Right kidney (tissue), 1 donor: ENCODE measurements at regions not wholly inside any gene's neighbourhood (a gene's known extent, or its start where the extent isn't known, plus 50 kb on each side); places are given as distances from the start of the nearest gene placed in this dataset.
"Not testable (repeated sequence)": the region's sequence is repeated elsewhere in the genome, so short reads cannot be mapped to it uniquely, and the experiment has no call there.

ENCODE experiments used
- DNase-seq: peaks from one replicate; pipeline ENCODE4 v3.0.0-alpha.2; 2016

DNA sequence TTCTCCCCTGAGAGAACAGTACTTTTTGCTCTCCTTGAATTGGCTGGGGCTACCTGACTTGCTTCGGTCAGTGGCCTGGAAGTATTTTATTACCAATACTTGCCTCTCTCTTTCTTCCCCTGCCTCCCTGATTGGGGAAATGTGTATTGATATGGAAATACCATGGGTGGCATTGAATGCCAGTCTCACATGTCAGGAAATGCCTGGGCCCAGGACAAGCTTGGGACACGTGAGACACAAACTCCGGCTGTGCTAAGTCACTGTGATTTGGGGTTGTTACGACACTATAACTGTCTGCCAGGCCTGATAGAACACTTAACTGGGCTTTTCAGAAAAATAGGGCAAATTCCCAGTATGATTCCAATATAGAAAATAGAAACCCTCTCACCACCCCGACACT lies 238.3 kb downstream of the GADD45G start:
- DNase-seq, result no peak

DNA sequence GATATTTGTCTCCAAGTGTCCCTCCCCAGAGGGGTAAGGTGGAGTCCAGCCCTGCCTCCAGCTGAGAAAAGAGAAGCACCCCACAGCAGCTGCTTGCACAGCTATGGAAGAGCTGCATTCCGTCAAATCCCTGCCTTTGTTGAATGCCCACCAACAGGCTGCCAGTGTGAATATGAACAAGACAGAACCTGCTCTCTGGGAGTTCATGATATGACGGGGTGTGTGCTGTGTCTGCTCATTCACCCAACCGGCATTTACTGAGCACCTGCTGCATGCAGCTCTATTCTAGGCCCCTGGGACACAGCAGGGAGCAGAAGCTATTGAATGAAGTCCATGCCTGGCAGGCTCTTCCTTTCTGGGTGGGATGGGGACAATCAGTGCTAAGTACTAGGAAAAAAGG lies 238.8 kb downstream of the GADD45G start:
- DNase-seq, result no peak

DNA sequence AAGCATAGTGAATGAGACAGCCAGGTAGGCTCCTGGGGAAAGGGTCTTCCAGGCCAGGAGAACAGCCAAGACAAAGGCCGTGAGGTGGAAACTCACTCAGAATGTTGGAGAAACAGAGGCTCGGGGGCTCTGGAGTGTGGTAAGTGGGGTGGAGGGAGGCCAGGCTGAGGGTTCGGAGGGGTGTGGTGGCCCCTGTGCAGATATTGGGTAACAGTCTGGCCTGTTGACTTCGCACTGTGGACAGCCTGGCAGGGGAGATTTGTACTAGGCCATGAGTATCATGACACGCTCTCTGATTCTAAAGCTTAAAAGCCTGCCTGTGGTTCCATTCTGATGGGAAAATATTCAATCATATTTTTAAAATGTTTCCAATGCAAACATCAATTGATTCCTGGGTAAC lies 239.3 kb downstream of the GADD45G start:
- no peak for DNase-seq

DNA sequence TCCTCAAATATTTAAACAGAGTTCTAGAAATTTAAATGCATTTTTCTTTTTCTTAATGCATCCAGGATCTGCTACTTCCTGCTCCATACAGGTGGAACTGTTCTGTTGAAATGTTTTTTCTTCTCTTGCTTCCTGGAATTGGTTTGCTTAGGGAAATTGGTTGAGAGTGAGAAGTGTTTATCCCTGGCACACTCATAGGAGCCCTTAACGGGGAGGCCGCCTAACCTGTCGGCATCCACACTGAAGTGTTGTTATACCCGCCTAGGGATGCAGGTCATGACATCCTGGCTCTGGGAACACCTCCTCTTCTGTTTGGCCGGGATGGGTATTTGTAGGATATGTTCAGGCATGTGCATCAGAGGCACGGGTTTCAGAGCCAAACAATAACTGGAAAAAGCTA lies 239.7 kb downstream of the GADD45G start:
- no peak for DNase-seq

- no peak for DNase-seq
These were observed 240.5 kb downstream of the GADD45G start for GRCh38 chr9:89845321-89845720.

- DNase-seq, result no peak
These were observed 241.1 kb downstream of the GADD45G start for GRCh38 chr9:89845862-89846261.

DNA sequence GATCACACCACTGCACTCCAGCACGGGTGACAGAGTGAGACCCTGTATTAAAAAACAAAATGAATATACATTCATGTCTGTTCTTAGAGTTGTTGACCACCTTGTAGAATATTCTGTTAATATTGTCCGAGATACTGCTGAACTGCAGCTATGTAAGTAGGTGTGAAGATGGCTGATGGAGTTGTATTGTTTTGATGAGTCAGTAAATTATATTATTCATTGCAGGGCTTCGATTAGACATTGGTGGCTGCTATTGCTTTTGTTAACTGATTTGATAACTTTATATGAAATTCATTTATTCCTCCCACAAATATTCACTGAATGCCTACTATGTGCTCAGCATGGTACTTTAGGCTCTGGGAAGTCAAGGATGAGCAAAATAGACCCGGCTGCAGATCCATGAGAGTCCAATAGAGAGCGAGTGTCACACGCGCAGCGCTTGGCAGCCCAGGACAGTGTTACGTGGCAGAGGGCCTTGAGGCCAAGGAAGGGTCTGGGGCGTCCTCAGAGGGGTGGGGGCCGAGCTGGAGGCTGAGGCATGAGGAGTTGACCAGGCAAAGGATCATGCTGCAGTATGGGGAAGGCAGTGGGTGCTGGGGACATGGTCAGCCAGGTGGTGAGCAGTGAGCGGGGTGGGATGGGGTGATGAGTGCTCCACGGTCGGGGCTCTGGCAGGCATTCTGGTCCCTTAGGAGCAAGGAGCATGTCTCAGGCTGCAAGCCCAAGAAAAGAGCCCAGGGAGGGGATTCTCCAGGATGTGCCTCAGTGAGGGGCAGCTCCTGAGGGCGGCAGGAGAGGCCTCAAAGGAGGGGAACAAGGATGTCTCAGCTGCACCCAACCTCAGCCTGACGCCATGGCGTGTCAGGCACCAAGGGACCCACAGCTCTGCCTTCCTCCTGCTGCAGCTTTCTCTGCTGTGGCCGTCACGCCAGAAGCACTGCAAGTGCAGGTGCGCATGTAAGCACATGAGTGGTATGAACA lies 243.5 kb downstream of the GADD45G start:
- no peak for DNase-seq

DNA sequence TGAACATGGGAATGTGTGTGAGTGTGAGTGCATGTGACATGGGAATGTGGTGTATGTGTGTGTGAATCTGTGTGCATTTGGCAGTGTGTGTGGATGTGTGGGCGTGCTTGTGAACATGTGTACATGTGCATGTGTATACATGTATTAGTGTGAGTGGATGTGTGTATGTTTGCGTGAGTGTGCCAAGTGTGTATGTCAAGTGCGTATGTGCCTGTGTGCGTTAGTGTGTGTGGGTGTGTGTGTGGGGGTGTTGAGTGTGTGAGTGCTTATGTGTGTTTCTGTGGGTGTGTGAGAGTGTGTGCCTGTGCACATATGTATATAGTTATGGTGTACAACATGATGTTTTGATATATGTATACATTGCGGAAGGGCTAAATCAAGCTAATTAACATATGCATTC lies 244.3 kb downstream of the GADD45G start:
- DNase-seq, result no peak

DNA sequence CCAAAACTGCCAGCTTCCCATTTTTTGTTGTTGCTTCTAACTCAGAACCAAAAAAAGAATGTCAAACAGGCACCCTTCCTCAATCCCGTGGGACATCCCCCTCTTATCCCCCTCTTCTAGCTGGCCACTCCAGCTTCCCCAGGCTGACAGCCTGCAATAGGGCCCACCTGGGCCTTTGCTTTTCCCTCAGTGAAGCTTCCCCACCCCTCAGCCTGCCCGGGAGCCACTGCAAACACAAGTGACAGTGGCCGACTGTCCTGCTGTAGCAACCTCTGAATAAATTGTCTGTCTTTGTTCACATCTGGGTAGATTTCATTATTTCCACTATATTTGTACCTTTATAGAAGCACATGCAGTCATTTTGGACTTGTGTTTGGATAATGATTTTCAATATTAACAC lies 245.3 kb downstream of the GADD45G start:
- no peak for DNase-seq

DNA sequence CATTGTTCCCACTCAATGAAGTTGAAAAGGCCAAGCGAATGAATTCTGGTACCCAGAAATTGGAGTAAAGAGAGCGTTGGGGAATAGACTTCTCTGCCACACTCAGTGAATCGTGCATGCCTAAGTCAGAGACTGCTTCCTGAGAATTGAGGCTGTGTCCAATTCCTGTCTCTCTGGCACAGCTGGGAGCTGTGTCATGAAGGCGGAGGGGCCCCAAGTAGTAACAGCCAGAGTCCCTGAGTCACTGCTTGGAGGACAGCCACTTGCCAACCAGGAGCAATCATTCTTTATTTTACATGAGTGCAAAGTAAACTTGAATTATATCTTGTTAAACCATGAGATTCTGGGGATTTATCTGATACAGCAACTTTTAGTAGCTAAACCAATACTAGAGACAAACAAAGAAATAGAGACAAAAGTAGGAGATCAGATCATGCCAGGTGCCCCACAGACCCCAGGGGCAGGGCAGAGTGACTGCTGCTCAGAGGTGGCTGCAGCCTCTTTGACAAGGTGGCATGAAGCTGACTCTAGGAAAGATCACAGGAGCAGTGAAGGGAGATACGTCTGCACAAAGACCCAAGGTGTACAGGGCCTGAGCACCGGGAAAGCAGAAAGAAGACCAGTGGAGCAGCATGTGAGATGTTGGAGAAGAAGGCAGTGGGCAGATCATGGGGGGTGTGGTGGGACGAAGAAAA lies 246.0 kb downstream of the GADD45G start:
- DNase-seq, result no peak

GRCh38 chr9:89853161-89853560 lies 248.3 kb downstream of the GADD45G start:
- no peak for DNase-seq

DNA sequence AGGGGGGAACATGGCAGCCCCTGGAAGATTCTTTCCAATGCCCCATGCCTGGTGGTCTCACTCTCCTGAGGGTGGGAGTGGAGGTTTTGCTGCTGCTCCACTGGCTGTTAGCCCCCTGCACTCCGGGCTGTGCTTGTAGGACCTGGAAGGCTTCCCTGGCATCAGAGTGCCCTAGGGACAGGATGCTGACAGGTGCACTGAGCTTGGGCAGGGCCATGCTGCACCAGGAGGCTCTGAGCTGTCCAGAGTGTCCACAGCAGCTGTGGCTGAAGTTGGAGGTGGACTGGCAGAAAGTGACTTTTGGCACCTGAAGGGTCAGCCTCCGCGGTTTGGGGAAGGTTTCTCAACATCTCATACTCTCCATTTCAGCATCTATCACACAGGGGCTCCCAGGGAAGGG lies 249.1 kb downstream of the GADD45G start:
- no peak for DNase-seq

- DNase-seq, result no peak
These were observed 250.1 kb downstream of the GADD45G start for GRCh38 chr9:89854715-89855475.

DNA sequence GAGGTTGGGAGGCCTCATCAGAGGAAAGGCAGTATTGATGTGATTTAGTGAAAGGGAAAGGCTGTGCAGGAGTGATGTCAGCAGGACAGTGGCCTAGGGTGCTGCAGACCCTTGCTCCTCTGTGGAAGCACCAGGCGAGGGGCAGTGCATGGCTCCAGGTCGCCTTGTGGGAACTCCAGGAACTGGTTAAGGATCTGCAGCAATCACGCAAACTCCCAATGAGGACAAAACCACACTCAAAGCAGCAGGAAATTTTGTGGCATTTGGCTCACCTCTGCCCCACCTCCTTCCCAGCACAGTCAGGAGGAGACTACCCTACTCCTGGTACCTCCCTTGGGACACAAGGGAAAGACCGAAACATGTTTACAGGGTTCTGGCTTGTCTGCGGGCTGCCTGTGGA lies 251.5 kb downstream of the GADD45G start:
- DNase-seq, result not testable (repeated sequence)

GRCh38 chr9:89856950-89857349 lies 252.1 kb downstream of the GADD45G start:
- DNase-seq, result not testable (repeated sequence)

DNA sequence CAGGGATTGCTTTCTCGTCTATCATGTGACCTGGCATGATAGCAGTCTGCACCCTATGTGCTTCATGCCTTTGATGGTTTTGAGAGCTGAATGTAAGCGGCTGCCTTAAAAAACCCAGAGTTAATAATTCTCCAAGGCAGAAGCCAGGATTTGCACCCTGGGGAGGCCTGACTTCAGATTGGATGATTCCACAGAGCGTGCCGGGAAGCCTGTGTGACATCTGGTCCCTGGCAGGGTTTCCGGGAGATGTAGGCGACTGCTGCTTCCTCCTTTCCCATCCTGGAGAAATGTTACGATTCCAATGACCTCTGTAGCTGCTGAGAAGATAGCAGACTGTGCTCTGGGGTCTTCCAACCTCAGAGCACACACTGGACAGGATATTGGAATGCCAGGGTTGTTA lies 255.0 kb downstream of the GADD45G start:
- DNase-seq, result not testable (repeated sequence)

GRCh38 chr9:89861371-89861770 lies 256.6 kb downstream of the GADD45G start:
- DNase-seq, result not testable (repeated sequence)

DNA sequence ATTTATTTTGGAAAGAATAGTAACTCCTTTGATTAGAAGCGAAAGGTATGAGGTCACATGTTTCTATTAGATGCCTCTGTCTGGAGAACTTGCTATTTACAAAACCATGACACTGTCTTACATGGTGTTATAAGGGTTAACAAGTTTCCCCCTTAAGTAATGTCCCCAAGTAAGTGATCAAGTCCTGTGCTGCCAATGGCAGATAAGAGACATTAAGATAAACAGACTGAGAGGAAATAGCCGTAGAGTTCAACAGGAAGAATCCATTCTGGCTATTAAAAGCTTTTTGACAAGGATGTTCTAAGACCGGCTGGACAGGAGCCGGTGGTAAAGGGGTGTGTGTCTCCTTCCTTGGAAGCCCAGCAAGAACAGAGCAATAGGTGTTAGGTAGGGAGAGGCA lies 257.5 kb downstream of the GADD45G start:
- no peak for DNase-seq

DNA sequence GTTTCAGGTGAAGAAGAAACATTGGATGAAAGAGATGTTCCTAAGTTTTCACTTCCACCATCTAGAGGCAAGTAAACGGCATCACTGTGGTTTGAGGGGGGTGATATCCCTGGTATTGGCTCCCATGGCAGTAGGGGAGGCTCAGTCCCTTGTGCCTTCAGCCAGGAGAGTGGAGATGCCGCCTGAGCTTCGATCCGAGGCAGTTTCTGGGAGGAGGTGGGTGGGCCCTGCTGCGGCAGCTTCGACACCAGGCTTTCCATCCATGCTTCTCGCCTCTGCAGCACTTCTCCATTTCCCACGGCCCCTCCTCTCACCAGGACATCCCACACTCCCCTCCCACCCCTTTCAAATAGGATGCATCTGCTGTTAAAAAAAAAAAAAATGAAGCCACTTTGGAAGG lies 258.3 kb downstream of the GADD45G start:
- no peak for DNase-seq

GRCh38 chr9:89863837-89864236 lies 259.0 kb downstream of the GADD45G start:
- DNase-seq, result no peak

DNA sequence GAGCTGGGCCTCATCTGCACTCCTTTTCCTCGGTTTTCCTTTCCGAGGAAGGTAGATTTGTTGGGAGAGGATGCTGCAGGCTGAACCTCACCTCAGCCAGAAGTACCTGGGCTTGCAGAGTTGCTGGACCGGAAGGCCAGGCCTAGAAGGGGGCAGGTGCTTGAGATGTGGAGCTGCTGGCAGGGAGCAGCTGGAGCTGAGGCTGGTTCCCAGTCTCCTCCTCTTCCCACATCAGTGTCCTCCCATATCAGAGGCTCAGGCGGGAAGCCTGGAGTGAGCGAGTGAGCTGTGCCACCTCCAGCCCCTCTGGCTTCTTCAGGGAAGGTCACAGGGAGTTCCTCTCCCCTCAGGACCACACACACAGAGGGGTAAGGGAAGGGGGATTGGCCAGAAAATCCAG lies 259.4 kb downstream of the GADD45G start:
- no peak for DNase-seq

GRCh38 chr9:89864731-89865130 lies 259.9 kb downstream of the GADD45G start:
- DNase-seq, result no peak

DNA sequence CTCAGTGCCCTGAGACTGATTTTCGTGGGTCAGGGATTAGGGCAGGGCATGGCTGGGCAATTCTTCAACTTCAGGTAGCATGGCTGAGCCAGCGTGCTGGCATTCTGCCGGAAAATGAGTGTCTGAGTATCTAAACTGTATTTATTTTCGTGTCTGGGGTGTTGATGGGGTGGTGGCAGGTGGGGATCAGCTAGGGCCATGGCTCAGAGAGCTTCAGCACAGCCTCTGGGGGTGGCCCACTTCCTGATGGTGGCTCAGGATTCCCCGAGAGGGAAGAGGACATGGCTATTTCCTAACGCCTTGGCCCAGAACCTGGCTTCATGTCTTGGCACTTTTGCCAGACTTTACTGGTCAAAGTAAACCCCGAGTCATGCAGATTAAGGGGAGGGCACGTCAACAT lies 260.5 kb downstream of the GADD45G start:
- no peak for DNase-seq
